Lower lobe of right lung (tissue), 2 donors: ENCODE measurements at regions not wholly inside any gene's neighbourhood (a gene's known extent, or its start where the extent isn't known, plus 50 kb on each side); places are given as distances from the start of the nearest gene placed in this dataset.

Source experiments
- ATAC-seq, 2 donors: fragments of 200-7000 bp; cut with Tn5 transposase; one replicate each; pipeline ENCODE4 v1.9.1; 2020 to 2022; ENCODE audit warnings: mild to moderate bottlenecking in 2 of 2, moderate library complexity in 2 of 2
- DNase-seq: peaks from one replicate; pipeline ENCODE4 v3.0.0-alpha.2; 2020
- H3K27ac ChIP-seq: fragments of 200-600 bp; one replicate; pipeline ENCODE4 v1.8.0; 2022
- H3K27me3 ChIP-seq: fragments of 200-600 bp; one replicate; pipeline ENCODE4 v1.8.0; 2022; ENCODE audit warnings: low read depth
- H3K36me3 ChIP-seq: fragments of 200-600 bp; one replicate; pipeline ENCODE4 v1.8.0; 2022; ENCODE audit warnings: mild to moderate bottlenecking
- H3K4me1 ChIP-seq: fragments of 200-600 bp; one replicate; pipeline ENCODE4 v1.8.0; 2022
- H3K4me3 ChIP-seq: fragments of 200-600 bp; one replicate; pipeline ENCODE4 v1.8.0; 2022; ENCODE audit warnings: mild to moderate bottlenecking
- H3K9me3 ChIP-seq: fragments of 200-600 bp; one replicate; pipeline ENCODE4 v1.8.0; 2022
- intact Hi-C: fragments of 100-400 bp; cut with DNase I; formaldehyde crosslinking; loops from one replicate; pipeline ENCODE4 v1.11.0; 2022
- TF ChIP-seq, protein P1 (sequence below): fragments of 200-600 bp; IDR thresholded peaks from one replicate; pipeline ENCODE4 v1.8.0; 2022; ENCODE audit warnings: antibody characterized with exemption, mild to moderate bottlenecking
- donor health status: DM: no; HTN: yes; CAD: no; lungs with severe emphysema.

DNA sequence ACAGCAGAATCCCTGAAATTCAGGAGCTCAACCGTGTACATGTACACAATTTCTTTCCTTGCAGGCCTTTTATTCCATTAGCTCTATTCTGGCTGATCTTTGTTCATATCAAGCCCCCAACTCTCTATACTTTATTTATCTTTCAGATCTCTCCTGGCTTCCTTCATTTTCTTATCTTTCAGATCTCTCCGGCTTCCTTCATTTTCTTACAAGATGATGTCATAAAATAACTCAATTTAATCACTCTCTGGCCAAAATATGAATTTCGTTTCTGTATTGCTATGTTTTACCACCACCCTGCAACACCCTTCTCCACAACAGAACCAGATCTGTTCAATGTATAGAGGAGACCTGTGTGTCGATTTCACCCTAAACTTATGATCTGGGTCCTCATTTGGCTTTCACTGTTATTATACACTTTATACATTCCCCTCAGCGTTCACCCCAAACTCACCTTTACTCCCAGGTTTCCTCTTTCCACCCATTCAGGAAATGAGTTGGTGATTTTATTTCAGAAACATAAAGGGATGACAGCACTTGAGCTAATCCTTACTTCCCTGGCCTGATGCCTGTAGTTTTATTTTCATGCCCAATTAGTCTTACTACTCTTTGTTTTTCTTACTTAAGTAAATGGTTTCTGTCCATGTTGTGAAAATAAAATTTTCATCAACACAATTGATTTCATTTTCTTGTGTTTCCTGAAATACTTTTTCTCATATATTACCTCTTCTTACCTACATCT, 195.5 kb downstream of the BCHE start:
- no peak overlapping the region for H3K27ac ChIP-seq
- H3K9me3 ChIP-seq, result peaks cover 4% of the 10 kb centered on the region
- intact Hi-C loops, result no loop called here
- TF ChIP-seq, protein P1, sequence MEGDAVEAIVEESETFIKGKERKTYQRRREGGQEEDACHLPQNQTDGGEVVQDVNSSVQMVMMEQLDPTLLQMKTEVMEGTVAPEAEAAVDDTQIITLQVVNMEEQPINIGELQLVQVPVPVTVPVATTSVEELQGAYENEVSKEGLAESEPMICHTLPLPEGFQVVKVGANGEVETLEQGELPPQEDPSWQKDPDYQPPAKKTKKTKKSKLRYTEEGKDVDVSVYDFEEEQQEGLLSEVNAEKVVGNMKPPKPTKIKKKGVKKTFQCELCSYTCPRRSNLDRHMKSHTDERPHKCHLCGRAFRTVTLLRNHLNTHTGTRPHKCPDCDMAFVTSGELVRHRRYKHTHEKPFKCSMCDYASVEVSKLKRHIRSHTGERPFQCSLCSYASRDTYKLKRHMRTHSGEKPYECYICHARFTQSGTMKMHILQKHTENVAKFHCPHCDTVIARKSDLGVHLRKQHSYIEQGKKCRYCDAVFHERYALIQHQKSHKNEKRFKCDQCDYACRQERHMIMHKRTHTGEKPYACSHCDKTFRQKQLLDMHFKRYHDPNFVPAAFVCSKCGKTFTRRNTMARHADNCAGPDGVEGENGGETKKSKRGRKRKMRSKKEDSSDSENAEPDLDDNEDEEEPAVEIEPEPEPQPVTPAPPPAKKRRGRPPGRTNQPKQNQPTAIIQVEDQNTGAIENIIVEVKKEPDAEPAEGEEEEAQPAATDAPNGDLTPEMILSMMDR, result no peak
- H3K27me3 ChIP-seq, result no peaks in the 10 kb centered on the region
- no peaks in the 10 kb centered on the region for H3K36me3 ChIP-seq
- H3K4me1 ChIP-seq, result peaks cover 11% of the 10 kb centered on the region
- ATAC-seq, result no peak
- no peak overlapping the region for H3K4me3 ChIP-seq
- no peak for DNase-seq

DNA sequence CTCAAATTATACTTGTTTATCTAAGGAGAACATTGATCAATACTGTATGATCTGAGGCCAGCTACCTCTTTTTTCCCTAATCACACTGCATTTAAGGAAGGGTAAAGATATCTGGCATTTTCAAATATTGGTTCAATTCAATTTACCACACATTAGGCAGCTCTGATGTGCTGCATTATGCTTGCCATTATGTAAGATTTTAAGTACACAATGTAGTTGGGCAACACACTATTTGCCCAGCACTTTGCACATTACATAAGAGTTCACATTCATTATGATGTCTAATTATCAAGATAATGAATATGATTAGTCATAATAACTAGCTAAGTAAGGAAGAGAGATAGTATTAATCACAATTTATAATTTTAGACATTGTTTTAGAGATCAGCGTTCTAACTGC, 196.3 kb downstream of the BCHE start:
- no peaks in the 10 kb centered on the region for H3K9me3 ChIP-seq
- TF ChIP-seq, protein P1, result no peak
- intact Hi-C loops, result no loop called here
- H3K4me3 ChIP-seq, result no peak overlapping the region
- H3K27me3 ChIP-seq, result no peaks in the 10 kb centered on the region
- no peak overlapping the region for H3K27ac ChIP-seq
- DNase-seq (no peak), ATAC-seq (peak; percentile 55 to 70)
- H3K4me1 ChIP-seq, result peaks cover 11% of the 10 kb centered on the region
- no peaks in the 10 kb centered on the region for H3K36me3 ChIP-seq

DNA sequence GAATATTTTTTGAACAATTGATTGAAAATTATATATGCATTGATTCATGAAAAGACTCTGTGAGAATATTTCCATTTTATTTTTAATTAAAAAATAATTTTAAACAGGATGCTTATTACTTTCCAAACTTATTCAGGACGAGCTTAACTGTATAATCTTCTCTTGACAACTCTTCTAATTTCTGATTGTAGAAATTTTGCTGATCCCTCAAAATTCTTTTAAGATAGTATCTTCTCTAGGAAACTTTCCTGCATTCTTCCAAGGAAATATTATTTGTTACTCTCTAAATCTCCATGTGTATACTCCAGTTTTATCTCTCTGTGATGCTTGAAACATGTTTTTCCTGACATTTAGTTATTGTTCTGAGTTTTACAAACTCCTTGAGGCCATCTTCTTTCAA, 197.2 kb downstream of the BCHE start:
- Histone ChIP-seq H3K4me3 (no peak overlapping the region), H3K36me3 (no peaks in the 10 kb centered on the region), H3K4me1 (peaks cover 11% of the 10 kb centered on the region), H3K9me3 (no peaks in the 10 kb centered on the region), H3K27ac (no peak overlapping the region), H3K27me3 (no peaks in the 10 kb centered on the region)
- DNase-seq, result no peak
- ATAC-seq, result no peak
- intact Hi-C loops, result no loop called here
- TF ChIP-seq, protein P1, result no peak

DNA sequence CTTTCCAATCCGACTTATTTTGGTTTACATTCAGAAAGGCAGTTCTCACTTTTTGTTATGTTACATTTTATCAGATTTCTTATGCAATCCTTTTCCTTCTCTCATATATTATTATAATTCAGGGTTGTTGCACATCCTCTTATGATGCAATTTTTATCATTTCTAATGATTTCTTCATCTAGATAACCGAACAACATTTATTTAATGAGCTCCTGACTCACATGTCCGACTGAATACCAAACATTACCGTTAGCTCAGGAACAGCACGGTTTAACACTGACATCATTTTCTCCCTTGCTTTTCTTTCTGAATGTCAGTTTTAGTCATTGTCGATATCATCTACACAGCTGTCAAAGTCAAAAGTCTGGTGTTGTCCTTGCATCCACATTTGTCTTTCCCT, 199.2 kb downstream of the BCHE start:
- no peak overlapping the region for H3K27ac ChIP-seq
- peaks cover 7% of the 10 kb centered on the region for H3K4me1 ChIP-seq
- TF ChIP-seq, protein P1, result no peak
- DNase-seq (no peak), ATAC-seq (no peak)
- no peaks in the 10 kb centered on the region for H3K27me3 ChIP-seq
- H3K9me3 ChIP-seq, result no peaks in the 10 kb centered on the region
- intact Hi-C loops, result no loop called here
- H3K36me3 ChIP-seq, result no peaks in the 10 kb centered on the region
- no peak overlapping the region for H3K4me3 ChIP-seq

DNA sequence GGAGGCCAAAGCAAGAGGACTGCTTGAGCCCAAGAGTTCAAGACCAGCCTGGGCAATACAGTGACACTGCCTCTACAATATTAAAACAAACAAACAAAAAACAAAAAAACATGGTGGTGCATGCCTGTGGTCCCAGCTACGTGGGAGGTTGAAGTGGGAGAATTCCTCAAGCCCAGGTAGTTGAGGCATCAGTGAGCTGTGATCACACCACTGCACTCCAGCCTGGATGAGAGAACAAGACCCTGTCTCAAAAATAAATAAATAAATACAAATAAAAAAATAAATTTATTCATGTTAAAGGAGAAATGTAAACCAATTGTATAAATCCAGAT, 200.6 kb downstream of the BCHE start:
- no peak for DNase-seq
- Histone ChIP-seq H3K9me3 (no peaks in the 10 kb centered on the region), H3K4me1 (no peaks in the 10 kb centered on the region), H3K4me3 (no peak overlapping the region), H3K27ac (no peak overlapping the region), H3K36me3 (no peaks in the 10 kb centered on the region), H3K27me3 (no peaks in the 10 kb centered on the region)
- intact Hi-C loops, result no loop called here
- ATAC-seq, result no peak
- TF ChIP-seq, protein P1, result no peak
